Central memory CD8-positive, alpha-beta T cell (primary cell): ENCODE measurements at regions not wholly inside any gene's neighbourhood (a gene's known extent, or its start where the extent isn't known, plus 50 kb on each side); places are given as distances from the start of the nearest gene placed in this dataset.
A peak's percentile ranks its signal among the peaks of the same experiment; 100 is the strongest.

Experiments
- ATAC-seq: fragments of 150-1000 bp; cut with Tn5 transposase; replicated peaks from 2 replicates; pipeline ENCODE4 v1.10.0; 2022; ENCODE audit warnings: mild to moderate bottlenecking, moderate FRiP score, moderate number of reproducible peaks; ENCODE audit not compliant: poor library complexity, severe bottlenecking; ENCODE audit errors: extremely low read depth
- DNase-seq, 2 donors: peaks; one replicate each; pipeline ENCODE4 v3.0.0; 2021; ENCODE audit warnings: low spot score in 2 of 2
- H3K27ac Mint-ChIP-seq: one replicate; pipeline ENCODE4 v1.8.0; 2022; ENCODE audit warnings: low read depth, mild to moderate bottlenecking, moderate library complexity, mixed read lengths
- H3K27me3 Mint-ChIP-seq: one replicate; pipeline ENCODE4 v1.8.0; 2022; ENCODE audit warnings: mixed read lengths
- H3K36me3 Mint-ChIP-seq: one replicate; pipeline ENCODE4 v1.8.0; 2022; ENCODE audit warnings: mild to moderate bottlenecking, moderate library complexity, mixed read lengths; ENCODE audit not compliant: insufficient read depth
- H3K4me1 Mint-ChIP-seq: one replicate; pipeline ENCODE4 v1.8.0; 2022; ENCODE audit warnings: mixed read lengths
- H3K4me3 Mint-ChIP-seq: one replicate; pipeline ENCODE4 v1.8.0; 2022; ENCODE audit warnings: mild to moderate bottlenecking, moderate library complexity, mixed read lengths
- H3K9me3 Mint-ChIP-seq: one replicate; pipeline ENCODE4 v1.8.0; 2022; ENCODE audit warnings: mixed read lengths

DNA sequence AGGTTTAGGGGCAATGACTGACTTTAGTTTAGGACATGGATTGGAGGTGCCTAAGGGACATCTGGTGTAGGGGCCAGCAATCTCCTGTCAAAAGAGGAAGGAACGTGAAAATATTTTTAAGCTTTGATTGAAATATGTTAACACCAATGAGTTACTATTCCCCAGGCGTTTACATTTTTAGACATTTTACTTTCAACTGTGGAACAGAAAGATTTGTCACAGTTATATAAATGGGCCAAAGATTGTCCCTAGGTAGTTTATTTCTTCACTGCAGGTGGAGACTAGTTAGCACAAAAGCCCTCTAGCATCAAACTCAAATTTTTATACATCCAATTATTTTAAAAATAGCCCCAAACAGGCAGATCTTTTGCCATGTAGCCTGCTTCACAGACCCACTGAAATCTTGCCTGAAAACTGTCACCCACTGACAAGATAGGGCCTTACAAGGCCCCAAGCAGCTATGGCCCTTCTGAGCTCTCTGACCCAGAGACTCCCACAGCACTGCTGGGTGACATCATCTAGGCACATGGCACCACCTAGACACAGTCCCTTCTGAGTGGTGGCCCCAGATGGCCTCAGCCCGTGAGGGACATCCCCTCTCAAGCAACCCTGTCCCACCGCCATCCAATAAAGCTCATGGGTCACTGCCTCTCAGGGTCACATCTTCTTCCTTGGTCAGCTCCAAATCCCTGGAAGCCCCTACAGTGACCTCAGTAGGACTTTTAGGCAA is 64.8 kb upstream of the DOCK9 start:
- H3K27ac Mint-ChIP-seq: peak overlapping the region; percentile 67

DNA sequence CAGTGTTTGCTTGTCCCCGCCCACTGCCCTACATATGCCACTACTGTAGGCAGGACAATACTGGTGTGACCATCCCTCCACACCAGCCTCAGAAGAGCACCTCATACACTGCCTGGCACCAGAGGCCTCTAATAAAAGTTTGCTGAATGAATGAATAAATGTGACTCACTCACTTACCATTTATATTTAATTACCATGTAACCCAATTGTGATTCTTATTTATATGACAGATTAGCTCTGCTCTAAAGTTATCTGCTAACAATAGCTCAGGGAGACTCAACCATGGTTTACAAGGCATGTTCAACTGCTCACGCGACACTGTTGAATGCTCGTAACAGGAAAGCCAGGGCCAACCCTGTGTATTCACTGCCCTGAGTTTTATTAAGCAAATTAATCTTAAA is 66.0 kb upstream of the DOCK9 start:
- peak overlapping the region; percentile 67 for H3K27ac Mint-ChIP-seq
- peaks cover 65% of the 10 kb centered on the region for H3K4me1 Mint-ChIP-seq
- no peaks in the 10 kb centered on the region for H3K27me3 Mint-ChIP-seq
- no peak for ATAC-seq
- H3K9me3 Mint-ChIP-seq: no peaks in the 10 kb centered on the region
- H3K36me3 Mint-ChIP-seq: peaks cover 2% of the 10 kb centered on the region
- H3K4me3 Mint-ChIP-seq: no peak overlapping the region
- DNase-seq: no peak

More for the DNA sequence above, 64.8 kb upstream of the DOCK9 start:
- H3K9me3 Mint-ChIP-seq: no peaks in the 10 kb centered on the region
- no peak for DNase-seq
- peaks cover 2% of the 10 kb centered on the region for H3K36me3 Mint-ChIP-seq
- no peaks in the 10 kb centered on the region for H3K27me3 Mint-ChIP-seq
- H3K4me1 Mint-ChIP-seq: peaks cover 56% of the 10 kb centered on the region
- ATAC-seq: no peak
- no peak overlapping the region for H3K4me3 Mint-ChIP-seq

DNA sequence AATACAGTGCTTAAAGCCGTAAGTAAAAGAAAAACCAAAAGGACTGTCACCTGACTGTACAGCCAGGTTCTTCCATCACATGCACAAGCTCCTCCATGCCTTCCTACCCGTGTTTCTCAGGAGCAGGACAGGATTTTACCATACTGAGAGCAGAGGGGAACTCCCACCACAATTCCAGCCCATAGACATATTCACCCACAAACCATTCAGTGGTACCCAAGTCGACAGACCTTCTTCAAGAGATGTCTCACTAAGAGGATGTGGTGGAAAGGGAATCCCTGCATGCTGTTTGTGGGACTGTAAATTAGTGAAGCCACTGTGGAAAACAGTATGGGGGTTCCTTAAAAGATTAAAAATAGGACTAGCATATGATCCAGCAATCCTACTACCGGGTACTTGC is 66.9 kb upstream of the DOCK9 start:
- H3K9me3 Mint-ChIP-seq: no peaks in the 10 kb centered on the region
- peak overlapping the region; percentile 73 for H3K4me3 Mint-ChIP-seq
- no peak for DNase-seq
- H3K27ac Mint-ChIP-seq: peak overlapping the region; percentile 39
- peaks cover 70% of the 10 kb centered on the region for H3K4me1 Mint-ChIP-seq
- H3K27me3 Mint-ChIP-seq: no peaks in the 10 kb centered on the region
- peak; percentile 9 for ATAC-seq
- peaks cover 2% of the 10 kb centered on the region for H3K36me3 Mint-ChIP-seq

DNA sequence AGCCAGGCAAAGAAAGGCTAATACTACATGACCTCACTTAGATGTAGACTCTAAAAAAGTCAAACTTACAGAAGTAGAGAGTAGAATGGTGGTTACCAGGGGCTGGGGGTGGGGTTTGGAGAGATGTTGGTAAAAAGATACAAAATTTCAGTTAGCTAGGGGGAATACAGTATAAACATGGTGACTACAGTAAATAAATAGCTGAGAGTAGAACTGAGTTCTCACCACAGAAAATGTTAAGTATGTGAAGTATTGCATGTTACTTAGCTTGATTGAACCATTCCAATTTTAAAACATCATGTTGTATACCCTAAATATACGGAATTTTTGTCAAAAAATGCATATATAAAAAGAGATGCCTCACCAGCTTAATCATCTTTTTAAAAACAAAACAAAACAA is 67.5 kb upstream of the DOCK9 start:
- peak overlapping the region; percentile 73 for H3K4me3 Mint-ChIP-seq
- no peaks in the 10 kb centered on the region for H3K9me3 Mint-ChIP-seq
- H3K27me3 Mint-ChIP-seq: no peaks in the 10 kb centered on the region
- H3K4me1 Mint-ChIP-seq: peaks cover 71% of the 10 kb centered on the region
- ATAC-seq: no peak
- DNase-seq: no peak
- peaks cover 2% of the 10 kb centered on the region for H3K36me3 Mint-ChIP-seq
- peak overlapping the region; percentile 89 for H3K27ac Mint-ChIP-seq

DNA sequence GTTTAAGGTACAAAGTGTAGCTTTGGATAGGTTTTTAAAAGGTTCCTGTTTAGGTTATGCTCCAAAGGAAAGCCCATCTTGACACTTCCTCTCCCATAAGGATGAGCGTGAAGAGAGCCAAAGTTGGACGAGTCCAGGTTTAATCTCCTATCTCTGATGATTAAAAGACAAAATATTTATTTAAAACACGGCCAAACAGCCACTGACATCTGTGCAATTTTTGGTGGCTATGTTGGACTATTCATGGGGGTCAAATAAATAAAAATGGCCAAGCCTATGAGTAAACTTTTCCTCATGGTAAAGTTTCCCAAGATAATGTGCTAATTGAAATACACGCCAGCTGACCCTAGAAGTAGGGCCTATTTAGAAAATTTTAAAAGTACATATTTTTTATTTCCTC is 69.0 kb upstream of the DOCK9 start:
- Mint-ChIP-seq H3K27ac (peak overlapping the region; percentile 89), H3K4me1 (peaks cover 74% of the 10 kb centered on the region), H3K36me3 (peaks cover 4% of the 10 kb centered on the region), H3K9me3 (no peaks in the 10 kb centered on the region), H3K4me3 (peak overlapping the region; percentile 73), H3K27me3 (no peaks in the 10 kb centered on the region)
- DNase-seq (no peak), ATAC-seq (no peak)

DNA sequence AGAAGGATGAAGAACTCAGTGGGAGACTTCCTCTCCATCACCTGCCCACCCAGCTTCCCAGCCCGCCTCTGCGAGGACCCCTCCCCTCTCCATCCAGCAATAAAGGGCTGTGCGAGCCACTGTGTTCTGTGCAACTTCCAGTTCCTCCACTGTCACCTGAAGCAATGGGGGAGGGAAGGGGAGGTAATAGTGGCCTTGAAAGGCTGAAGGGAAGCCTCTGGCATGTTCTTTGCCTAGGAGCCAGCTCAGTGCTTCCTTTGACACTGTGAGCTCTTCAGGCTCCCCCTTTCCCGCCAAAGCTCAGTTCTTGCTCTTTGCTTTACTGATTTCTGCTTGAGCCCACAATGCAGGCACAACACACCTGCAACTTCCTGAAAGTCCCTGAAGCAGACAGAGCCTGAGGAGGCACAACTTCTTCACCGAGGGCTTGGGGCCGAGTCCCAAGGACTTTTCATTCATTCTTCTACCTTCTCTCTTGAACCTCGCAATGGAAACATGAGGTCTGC is 73.2 kb upstream of the DOCK9 start:
- H3K27me3 Mint-ChIP-seq: no peaks in the 10 kb centered on the region
- ATAC-seq: no peak
- H3K4me1 Mint-ChIP-seq: peaks cover 77% of the 10 kb centered on the region
- peak overlapping the region; percentile 75 for H3K4me3 Mint-ChIP-seq
- H3K27ac Mint-ChIP-seq: peak overlapping the region; percentile 35
- H3K36me3 Mint-ChIP-seq: peaks cover 3% of the 10 kb centered on the region
- no peak for DNase-seq
- H3K9me3 Mint-ChIP-seq: no peaks in the 10 kb centered on the region

DNA sequence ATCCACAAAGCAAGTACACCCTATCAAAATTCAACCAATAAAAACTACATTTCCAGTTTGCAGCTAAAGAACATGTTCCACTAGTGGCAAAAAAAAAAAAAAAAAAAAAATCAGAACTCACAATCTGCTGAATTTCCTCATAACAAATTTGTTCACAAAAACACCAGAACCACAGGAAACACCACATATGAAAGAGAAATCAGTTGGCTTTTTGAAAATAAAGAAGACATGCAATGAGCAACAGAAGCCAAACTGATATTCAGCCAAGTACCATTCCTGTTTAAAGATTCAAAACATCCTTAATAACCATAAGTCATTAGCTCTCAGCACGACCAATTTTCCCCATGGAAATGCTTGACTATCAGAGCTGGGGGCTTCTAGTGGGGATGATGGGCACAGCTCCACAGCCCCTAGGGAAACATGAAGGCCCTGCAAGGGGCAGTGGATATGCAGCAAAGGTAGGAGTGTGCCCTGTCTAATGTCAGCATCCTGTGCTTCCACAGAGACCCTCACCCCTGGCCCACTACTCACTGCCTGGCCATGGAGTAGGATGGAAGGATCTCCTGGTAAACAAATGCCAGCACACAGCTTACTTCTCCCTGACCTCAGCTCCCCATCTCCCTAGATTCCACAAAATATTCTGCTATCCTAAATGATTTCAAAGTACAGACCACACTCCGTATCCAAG is 74.0 kb upstream of the DOCK9 start:
- peaks cover 73% of the 10 kb centered on the region for H3K4me1 Mint-ChIP-seq
- DNase-seq (no peak), ATAC-seq (peak; percentile 58)
- no peaks in the 10 kb centered on the region for H3K9me3 Mint-ChIP-seq
- H3K27ac Mint-ChIP-seq: peak overlapping the region; percentile 35
- no peaks in the 10 kb centered on the region for H3K27me3 Mint-ChIP-seq
- peaks cover 1% of the 10 kb centered on the region for H3K36me3 Mint-ChIP-seq
- H3K4me3 Mint-ChIP-seq: peak overlapping the region; percentile 75

DNA sequence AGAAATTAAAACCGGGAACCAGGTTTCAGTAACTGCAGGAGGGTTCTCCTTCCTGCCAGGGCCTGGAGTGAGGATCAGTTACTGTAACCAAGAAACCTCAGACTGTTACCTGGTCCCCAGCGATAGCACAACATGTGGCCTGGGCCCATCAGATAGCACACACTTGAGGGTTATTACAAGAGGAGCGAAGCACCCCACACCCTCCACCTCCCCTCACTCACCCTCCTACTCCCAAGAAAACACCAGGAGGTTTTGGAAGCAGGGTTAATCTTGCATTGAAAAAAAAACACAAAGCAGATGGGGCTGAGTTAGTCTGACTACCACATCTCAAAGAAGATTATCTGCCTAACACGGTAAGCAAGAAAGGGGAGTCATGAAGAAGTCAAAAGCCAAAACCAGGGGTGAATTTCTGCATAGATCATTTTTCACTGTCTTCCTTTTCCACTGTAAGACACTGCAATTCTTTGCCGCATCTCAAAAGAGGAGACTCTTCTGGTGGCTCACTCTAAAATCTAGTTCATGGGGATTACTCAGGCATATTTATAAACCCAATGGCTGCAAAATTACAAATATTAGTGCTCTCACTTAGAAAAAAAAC is 75.9 kb upstream of the DOCK9 start:
- H3K9me3 Mint-ChIP-seq: no peaks in the 10 kb centered on the region
- H3K27ac Mint-ChIP-seq: peak overlapping the region; percentile 9
- no peak overlapping the region for H3K4me3 Mint-ChIP-seq
- ATAC-seq: no peak
- peaks cover 1% of the 10 kb centered on the region for H3K36me3 Mint-ChIP-seq
- no peaks in the 10 kb centered on the region for H3K27me3 Mint-ChIP-seq
- H3K4me1 Mint-ChIP-seq: peaks cover 68% of the 10 kb centered on the region
- DNase-seq: no peak

DNA sequence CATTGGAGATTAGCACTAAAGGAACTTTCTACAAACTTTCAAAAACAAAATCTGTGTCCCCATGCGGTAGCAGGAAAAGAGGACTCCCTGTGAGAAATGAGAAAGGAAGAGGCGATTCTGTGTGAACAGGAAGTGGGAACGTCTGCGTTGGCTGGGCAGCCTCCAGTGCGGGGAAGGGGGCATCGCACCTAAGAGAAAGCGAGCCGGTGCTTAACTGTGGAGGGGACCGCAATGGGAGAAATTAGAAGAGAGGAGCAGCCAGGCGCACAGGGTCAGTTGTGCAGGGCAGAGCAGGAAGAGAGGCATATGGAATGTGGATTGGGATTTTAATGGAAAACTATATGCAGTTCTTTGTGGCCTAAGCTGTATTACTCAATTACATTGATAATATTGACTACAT is 77.4 kb upstream of the DOCK9 start:
- peak overlapping the region; percentile 67 for H3K4me3 Mint-ChIP-seq
- ATAC-seq: no peak
- H3K9me3 Mint-ChIP-seq: no peaks in the 10 kb centered on the region
- peaks cover 71% of the 10 kb centered on the region for H3K4me1 Mint-ChIP-seq
- H3K27me3 Mint-ChIP-seq: no peaks in the 10 kb centered on the region
- peaks cover 1% of the 10 kb centered on the region for H3K36me3 Mint-ChIP-seq
- DNase-seq: no peak
- H3K27ac Mint-ChIP-seq: peak overlapping the region; percentile 76

DNA sequence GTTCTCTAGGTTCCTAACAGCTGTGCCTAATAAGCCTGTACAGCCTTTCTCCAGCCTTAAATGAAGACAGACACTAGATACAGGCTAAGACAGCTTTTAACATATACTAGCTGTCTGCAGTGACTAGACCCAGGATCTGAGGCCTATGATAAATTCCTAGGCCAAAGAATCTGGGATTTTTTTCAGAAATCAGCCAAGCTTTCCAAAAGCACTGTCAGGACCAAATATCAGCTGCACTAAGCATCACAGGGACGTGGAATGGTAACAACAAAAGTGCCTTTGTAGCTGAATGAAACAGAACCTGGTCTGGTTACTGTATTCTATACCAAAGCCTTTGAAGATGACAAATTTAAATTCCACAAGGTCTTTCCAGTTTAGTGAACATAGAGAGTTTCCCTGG is 77.9 kb upstream of the DOCK9 start:
- H3K27ac Mint-ChIP-seq: peak overlapping the region; percentile 76
- no peaks in the 10 kb centered on the region for H3K9me3 Mint-ChIP-seq

DNA sequence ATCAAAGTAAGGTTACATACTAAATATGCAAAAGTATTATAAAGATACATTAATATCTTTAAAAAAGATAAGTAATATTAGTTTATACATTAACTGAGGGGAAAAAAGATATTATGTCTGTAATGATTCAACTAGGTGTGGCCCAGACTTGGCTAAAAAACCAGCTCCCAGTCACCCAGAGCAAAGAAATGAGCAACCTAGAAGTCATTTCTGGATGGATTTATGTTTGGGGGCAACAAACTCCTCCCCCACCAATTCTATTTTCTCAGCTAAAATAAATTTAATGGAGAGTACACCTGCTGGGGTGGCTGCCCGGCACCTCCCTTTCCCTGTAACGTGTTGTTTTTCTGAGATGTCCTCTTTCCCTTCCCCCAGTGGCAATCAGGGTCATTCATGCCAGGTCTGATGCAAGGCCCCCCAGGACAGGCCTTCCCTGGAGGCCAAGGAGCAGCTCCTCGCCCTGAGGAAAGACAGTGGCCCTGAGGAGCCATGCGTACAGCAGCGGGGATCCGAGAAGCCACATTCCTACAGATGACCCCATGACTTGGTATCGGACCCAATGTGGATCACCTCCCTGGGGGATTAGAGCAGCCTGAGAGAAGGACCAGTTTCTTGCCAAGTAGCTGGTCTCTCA is 78.6 kb upstream of the DOCK9 start:
- Mint-ChIP-seq H3K9me3 (no peaks in the 10 kb centered on the region), H3K27ac (no peak overlapping the region), H3K36me3 (peaks cover 1% of the 10 kb centered on the region)

More for the DNA sequence above, 77.9 kb upstream of the DOCK9 start:
- no peak for ATAC-seq
- Mint-ChIP-seq H3K4me1 (peaks cover 68% of the 10 kb centered on the region), H3K4me3 (peak overlapping the region; percentile 67), H3K36me3 (peaks cover 1% of the 10 kb centered on the region), H3K27me3 (no peaks in the 10 kb centered on the region)
- DNase-seq: no peak

DNA sequence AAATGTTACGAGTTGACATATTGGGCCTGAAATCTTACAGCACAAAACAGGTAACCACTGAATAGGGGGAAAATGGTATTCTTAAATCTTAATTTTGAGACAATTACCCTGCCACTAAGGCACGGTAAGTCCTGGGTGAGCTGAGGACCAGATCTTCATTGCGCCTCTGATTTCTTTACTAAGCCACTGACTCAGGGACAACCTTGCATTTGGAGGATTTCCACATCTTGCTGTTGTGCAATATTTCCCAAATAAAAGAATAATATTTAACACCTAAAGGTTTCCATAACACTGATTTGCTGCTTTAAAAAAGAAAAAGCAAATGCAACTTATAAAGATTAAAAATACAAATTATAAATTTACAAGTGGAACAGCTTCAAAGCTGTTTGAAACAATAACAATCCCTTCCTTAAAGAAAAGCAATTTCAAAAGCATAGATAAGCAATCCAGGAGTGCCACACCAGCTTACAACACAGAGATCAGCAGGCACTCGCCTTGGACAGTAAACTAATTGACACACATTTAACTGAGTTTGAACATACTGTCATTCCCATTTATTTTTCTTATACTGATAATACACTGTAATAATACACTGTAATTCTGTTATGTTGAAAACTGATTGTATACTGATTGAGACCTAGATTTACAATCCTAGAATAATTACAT is 79.6 kb upstream of the DOCK9 start:
- peaks cover 58% of the 10 kb centered on the region for H3K4me1 Mint-ChIP-seq
- ATAC-seq (no peak), DNase-seq (no peak)
- H3K9me3 Mint-ChIP-seq: no peaks in the 10 kb centered on the region
- H3K27me3 Mint-ChIP-seq: no peaks in the 10 kb centered on the region
- H3K36me3 Mint-ChIP-seq: no peaks in the 10 kb centered on the region
- H3K27ac Mint-ChIP-seq: no peak overlapping the region
- H3K4me3 Mint-ChIP-seq: no peak overlapping the region

More for the DNA sequence above, 78.6 kb upstream of the DOCK9 start:
- no peak for DNase-seq
- H3K4me3 Mint-ChIP-seq: no peak overlapping the region
- no peak for ATAC-seq
- no peaks in the 10 kb centered on the region for H3K27me3 Mint-ChIP-seq
- peaks cover 67% of the 10 kb centered on the region for H3K4me1 Mint-ChIP-seq
